Activated CD4-positive, alpha-beta T cell treated with anti-CD3 and anti-CD28 coated beads, Interleukin-2, amount 10 ng/mL, durations not matched to agents 7 days and 5 days (primary cell): ENCODE measurements at regions not wholly inside any gene's neighbourhood (a gene's known extent, or its start where the extent isn't known, plus 50 kb on each side); places are given as distances from the start of the nearest gene placed in this dataset.

ENCODE experiments used
- CTCF ChIA-PET: fragments of 350-600 bp; sonication (Branson Sonifier 250); formaldehyde crosslinking; loops from one replicate; lab custom pipeline; 2021; ENCODE audit warnings: antibody characterized with exemption; lab: Charles Lee
- POLR2A ChIA-PET: fragments of 350-600 bp; sonication (Branson Sonifier 250); formaldehyde crosslinking; loops from one replicate; lab custom pipeline; 2021; ENCODE audit warnings: antibody characterized with exemption; lab: Charles Lee
- DNase-seq: peaks from one replicate; pipeline ENCODE4 v3.0.0-alpha.2; 2020
- H3K27ac Mint-ChIP-seq: one replicate; pipeline ENCODE4 v1.8.0; 2021; ENCODE audit warnings: mild to moderate bottlenecking, moderate library complexity, mixed read lengths
- H3K27me3 Mint-ChIP-seq: one replicate; pipeline ENCODE4 v1.8.0; 2021; ENCODE audit warnings: mixed read lengths
- H3K36me3 Mint-ChIP-seq: one replicate; pipeline ENCODE4 v1.8.0; 2021; ENCODE audit warnings: low read depth, mixed read lengths
- H3K4me1 Mint-ChIP-seq: one replicate; pipeline ENCODE4 v1.8.0; 2021; ENCODE audit warnings: mixed read lengths
- H3K4me3 Mint-ChIP-seq: one replicate; pipeline ENCODE4 v1.8.0; 2021; ENCODE audit warnings: mild to moderate bottlenecking, moderate library complexity, mixed read lengths
- H3K9me3 Mint-ChIP-seq: one replicate; pipeline ENCODE4 v1.8.0; 2021; ENCODE audit warnings: mixed read lengths

- H3K9me3 Mint-ChIP-seq = peaks cover 5% of the 10 kb centered on the region
- DNase-seq = no peak
- H3K36me3 Mint-ChIP-seq = peaks cover 2% of the 10 kb centered on the region
- POLR2A ChIA-PET = no interaction called here
- CTCF ChIA-PET = interaction anchor here (1.1 kb wide), 1 partner anchor 12 kb away, joined by 3 read pairs; no protein-coding TSS in a partner anchor
- no peak overlapping the region for H3K27ac Mint-ChIP-seq
- peaks cover 9% of the 10 kb centered on the region for H3K27me3 Mint-ChIP-seq
- H3K4me1 Mint-ChIP-seq = peaks cover 23% of the 10 kb centered on the region
- no peak overlapping the region for H3K4me3 Mint-ChIP-seq
Observed at GRCh38 chr15:94177112-94177511, 54.2 kb upstream of the MCTP2 start.

- no peak for DNase-seq
- Mint-ChIP-seq H3K27me3 (peaks cover 10% of the 10 kb centered on the region), H3K36me3 (peaks cover 2% of the 10 kb centered on the region), H3K4me1 (peaks cover 23% of the 10 kb centered on the region), H3K9me3 (peaks cover 2% of the 10 kb centered on the region), H3K4me3 (no peak overlapping the region), H3K27ac (no peak overlapping the region)
- POLR2A ChIA-PET = no interaction called here
- CTCF ChIA-PET = interaction anchor here (2.0 kb wide), 1 partner anchor 11 kb away, joined by 10 read pairs; no protein-coding TSS in a partner anchor
Observed at GRCh38 chr15:94175420-94175819, 55.9 kb upstream of the MCTP2 start.

DNA sequence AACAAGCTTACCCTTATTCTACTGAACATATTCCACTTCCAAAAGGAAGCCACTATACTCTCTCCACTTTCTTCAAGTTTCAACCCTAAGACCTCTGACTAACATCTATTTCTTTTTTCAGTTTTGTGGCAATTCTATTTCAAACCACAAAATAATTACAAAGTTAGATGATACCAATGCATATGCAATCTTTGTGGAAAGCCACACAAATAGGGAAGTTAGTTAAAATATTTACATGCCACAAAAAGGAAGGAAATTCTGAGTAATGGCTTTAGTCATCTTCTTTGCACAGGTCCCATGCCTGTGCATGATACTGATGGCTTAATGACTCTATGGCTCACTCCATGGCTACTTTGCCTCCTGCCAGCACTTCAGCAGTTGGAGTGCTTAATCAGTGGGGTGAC lies 57.0 kb upstream of the MCTP2 start:
- H3K9me3 Mint-ChIP-seq = peaks cover 2% of the 10 kb centered on the region
- no peak for DNase-seq
- POLR2A ChIA-PET = interaction anchor here (0.6 kb wide), 2 partner anchors 61 to 123 kb away, joined by 9 to 10 read pairs; no protein-coding TSS in a partner anchor
- H3K4me3 Mint-ChIP-seq = no peak overlapping the region
- peaks cover 10% of the 10 kb centered on the region for H3K27me3 Mint-ChIP-seq
- CTCF ChIA-PET = interaction anchor here (1.7 to 2.0 kb wide), 2 partner anchors 10 to 150 kb away, joined by 10 read pairs; no protein-coding TSS in a partner anchor
- H3K27ac Mint-ChIP-seq = no peak overlapping the region
- peaks cover 23% of the 10 kb centered on the region for H3K4me1 Mint-ChIP-seq
- peaks cover 2% of the 10 kb centered on the region for H3K36me3 Mint-ChIP-seq

DNA sequence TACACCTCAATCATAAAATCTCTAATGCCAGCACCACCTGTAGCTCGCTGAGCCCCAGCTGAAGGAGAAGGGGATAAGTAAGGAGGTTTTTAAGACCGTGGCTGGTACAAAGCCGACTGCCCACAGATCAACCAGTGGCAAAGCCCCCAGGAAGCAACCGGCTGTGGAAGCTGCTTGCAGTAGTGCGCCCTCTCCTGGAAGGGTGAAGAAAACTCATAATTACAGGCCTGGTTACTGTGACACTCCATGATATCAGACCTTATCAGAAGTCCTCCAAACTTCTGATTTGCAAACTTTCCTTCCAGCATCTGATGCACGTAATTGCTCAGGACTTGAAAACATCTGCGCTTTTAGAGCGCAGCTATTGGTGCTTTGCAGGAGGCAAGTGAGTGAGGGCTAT lies 63.1 kb upstream of the MCTP2 start:
- Mint-ChIP-seq H3K4me3 (no peak overlapping the region), H3K27me3 (peaks cover 15% of the 10 kb centered on the region), H3K4me1 (peaks cover 5% of the 10 kb centered on the region), H3K9me3 (peaks cover 2% of the 10 kb centered on the region), H3K36me3 (no peaks in the 10 kb centered on the region), H3K27ac (no peak overlapping the region)
- DNase-seq = no peak
- POLR2A ChIA-PET = no interaction called here
- CTCF ChIA-PET = interaction anchor here (0.6 to 1.2 kb wide), 3 partner anchors 62 to 556 kb away, joined by 3 to 4 read pairs (median 3); no protein-coding TSS in a partner anchor

DNA sequence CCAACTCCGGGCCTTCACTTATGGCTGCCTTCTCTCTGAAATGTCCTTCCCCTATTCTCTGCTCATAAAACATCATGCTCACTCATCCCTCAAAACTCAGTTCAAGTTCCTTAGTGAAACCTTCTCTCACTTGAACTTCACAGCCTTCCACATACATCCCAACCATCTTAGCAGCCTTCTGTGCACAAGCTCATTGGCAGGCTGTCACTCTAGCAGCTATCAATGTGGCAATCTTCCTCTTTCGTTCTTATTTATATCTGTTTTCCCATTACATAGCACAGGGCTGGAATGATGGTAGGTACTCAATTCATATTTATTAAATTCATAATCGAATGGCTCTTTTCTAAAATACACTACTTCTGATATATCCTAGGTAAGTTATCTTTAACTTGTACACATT lies 66.4 kb upstream of the MCTP2 start:
- ChIA-PET POLR2A (interaction anchor here (0.5 kb wide), 1 partner anchor 89 kb away, joined by 6 read pairs; no protein-coding TSS in a partner anchor), CTCF (interaction anchor here (0.7 to 4.6 kb wide), 12 partner anchors 9 to 189 kb away, joined by 3 to 59 read pairs (median 5); no protein-coding TSS in a partner anchor)
- H3K9me3 Mint-ChIP-seq = no peaks in the 10 kb centered on the region
- peaks cover 10% of the 10 kb centered on the region for H3K27me3 Mint-ChIP-seq
- H3K4me3 Mint-ChIP-seq = no peak overlapping the region
- no peaks in the 10 kb centered on the region for H3K36me3 Mint-ChIP-seq
- no peaks in the 10 kb centered on the region for H3K4me1 Mint-ChIP-seq
- no peak overlapping the region for H3K27ac Mint-ChIP-seq
- no peak for DNase-seq

GRCh38 chr15:94164202-94164807 lies 67.1 kb upstream of the MCTP2 start:
- H3K9me3 Mint-ChIP-seq = no peaks in the 10 kb centered on the region
- no peaks in the 10 kb centered on the region for H3K4me1 Mint-ChIP-seq
- no peak overlapping the region for H3K4me3 Mint-ChIP-seq
- ChIA-PET CTCF (interaction anchor here (0.6 to 4.6 kb wide), 21 partner anchors 8 to 308 kb away, joined by 3 to 59 read pairs (median 4); no protein-coding TSS in a partner anchor), POLR2A (interaction anchor here (0.5 kb wide), 1 partner anchor 90 kb away, joined by 6 read pairs; no protein-coding TSS in a partner anchor)
- DNase-seq = peak; percentile 66
- H3K27me3 Mint-ChIP-seq = peaks cover 9% of the 10 kb centered on the region
- H3K36me3 Mint-ChIP-seq = no peaks in the 10 kb centered on the region
- no peak overlapping the region for H3K27ac Mint-ChIP-seq

- no peak overlapping the region for H3K27ac Mint-ChIP-seq
- no peak for DNase-seq
- no peaks in the 10 kb centered on the region for H3K9me3 Mint-ChIP-seq
- peaks cover 9% of the 10 kb centered on the region for H3K27me3 Mint-ChIP-seq
- H3K36me3 Mint-ChIP-seq = no peaks in the 10 kb centered on the region
- ChIA-PET POLR2A (interaction anchor here (0.6 kb wide), 1 partner anchor 307 kb away, joined by 3 read pairs; no protein-coding TSS in a partner anchor), CTCF (interaction anchor here (0.6 to 4.6 kb wide), 5 partner anchors 8 to 907 kb away, joined by 3 to 59 read pairs (median 5); no protein-coding TSS in a partner anchor)
- H3K4me1 Mint-ChIP-seq = no peaks in the 10 kb centered on the region
- no peak overlapping the region for H3K4me3 Mint-ChIP-seq
Observed at GRCh38 chr15:94162939-94163338, 68.4 kb upstream of the MCTP2 start.

GRCh38 chr15:94154255-94154654 lies 77.1 kb upstream of the MCTP2 start:
- no peaks in the 10 kb centered on the region for H3K4me1 Mint-ChIP-seq
- ChIA-PET POLR2A (no interaction called here), CTCF (interaction anchor here (2.3 kb wide), 1 partner anchor 9 kb away, joined by 7 read pairs; no protein-coding TSS in a partner anchor)
- H3K27me3 Mint-ChIP-seq = peaks cover 20% of the 10 kb centered on the region
- peaks cover 6% of the 10 kb centered on the region for H3K9me3 Mint-ChIP-seq
- H3K4me3 Mint-ChIP-seq = no peak overlapping the region
- no peak for DNase-seq
- H3K27ac Mint-ChIP-seq = no peak overlapping the region
- H3K36me3 Mint-ChIP-seq = no peaks in the 10 kb centered on the region

- H3K4me3 Mint-ChIP-seq = no peak overlapping the region
- H3K27me3 Mint-ChIP-seq = peaks cover 17% of the 10 kb centered on the region
- H3K9me3 Mint-ChIP-seq = no peaks in the 10 kb centered on the region
- H3K36me3 Mint-ChIP-seq = no peaks in the 10 kb centered on the region
- DNase-seq = no peak
- ChIA-PET CTCF (interaction anchor here (1.0 kb wide), 1 partner anchor 179 kb away, joined by 3 read pairs; no protein-coding TSS in a partner anchor), POLR2A (no interaction called here)
- H3K4me1 Mint-ChIP-seq = no peaks in the 10 kb centered on the region
- no peak overlapping the region for H3K27ac Mint-ChIP-seq
Observed at GRCh38 chr15:94145046-94145445, 86.3 kb upstream of the MCTP2 start.

GRCh38 chr15:94141802-94142201 lies 89.6 kb upstream of the MCTP2 start:
- no peaks in the 10 kb centered on the region for H3K4me1 Mint-ChIP-seq
- ChIA-PET CTCF (interaction anchor here (0.9 kb wide), 1 partner anchor 22 kb away, joined by 3 read pairs; no protein-coding TSS in a partner anchor), POLR2A (no interaction called here)
- H3K4me3 Mint-ChIP-seq = no peak overlapping the region
- H3K27ac Mint-ChIP-seq = no peak overlapping the region
- H3K27me3 Mint-ChIP-seq = peaks cover 30% of the 10 kb centered on the region
- no peak for DNase-seq
- H3K9me3 Mint-ChIP-seq = no peaks in the 10 kb centered on the region
- no peaks in the 10 kb centered on the region for H3K36me3 Mint-ChIP-seq

DNA sequence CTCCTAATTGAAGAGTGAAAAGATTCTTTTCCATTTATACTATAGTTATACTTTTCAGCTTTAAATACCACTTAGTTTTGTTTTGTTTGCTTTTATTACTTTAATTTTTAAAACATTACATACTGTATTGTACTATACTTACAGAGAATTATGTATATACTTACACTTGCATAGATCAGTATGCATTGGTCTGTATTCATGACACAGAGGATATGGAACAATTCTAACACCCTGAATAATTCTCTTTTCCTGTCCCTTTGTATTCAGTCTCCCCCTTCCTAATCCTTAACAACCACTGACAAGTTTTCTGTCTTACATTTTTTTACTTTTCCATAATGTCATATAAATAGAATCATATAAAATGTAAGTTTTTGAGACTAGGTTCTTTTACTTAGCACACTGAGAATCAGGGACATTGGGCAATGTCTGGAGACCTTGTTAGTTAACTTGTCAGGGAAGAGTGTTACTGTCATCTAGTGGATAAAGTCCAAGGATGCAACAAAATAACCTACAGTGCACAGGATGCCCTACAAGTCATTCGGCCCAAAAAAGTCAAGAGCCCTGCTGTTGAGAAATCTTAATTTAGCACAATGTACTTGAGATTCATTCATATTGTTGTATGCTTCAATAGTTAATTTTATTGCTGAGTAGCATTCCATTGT lies 95.7 kb upstream of the MCTP2 start:
- Mint-ChIP-seq H3K4me3 (no peak overlapping the region), H3K4me1 (no peaks in the 10 kb centered on the region), H3K27me3 (peaks cover 55% of the 10 kb centered on the region), H3K27ac (no peak overlapping the region), H3K9me3 (no peaks in the 10 kb centered on the region), H3K36me3 (no peaks in the 10 kb centered on the region)
- CTCF ChIA-PET = no interaction called here
- POLR2A ChIA-PET = no interaction called here
- no peak for DNase-seq

GRCh38 chr15:94131875-94132274 lies 99.5 kb upstream of the MCTP2 start:
- H3K27ac Mint-ChIP-seq = no peak overlapping the region
- H3K27me3 Mint-ChIP-seq = peaks cover 39% of the 10 kb centered on the region
- no peaks in the 10 kb centered on the region for H3K36me3 Mint-ChIP-seq
- CTCF ChIA-PET = interaction anchor here (0.6 kb wide), 1 partner anchor 192 kb away, joined by 4 read pairs; no protein-coding TSS in a partner anchor
- DNase-seq = no peak
- no peak overlapping the region for H3K4me3 Mint-ChIP-seq
- H3K4me1 Mint-ChIP-seq = no peaks in the 10 kb centered on the region
- no peaks in the 10 kb centered on the region for H3K9me3 Mint-ChIP-seq
- POLR2A ChIA-PET = no interaction called here

GRCh38 chr15:94130504-94130903 lies 100.9 kb upstream of the MCTP2 start:
- CTCF ChIA-PET = no interaction called here
- DNase-seq = no peak
- no peaks in the 10 kb centered on the region for H3K9me3 Mint-ChIP-seq
- H3K27me3 Mint-ChIP-seq = peaks cover 39% of the 10 kb centered on the region
- no peaks in the 10 kb centered on the region for H3K4me1 Mint-ChIP-seq
- POLR2A ChIA-PET = no interaction called here
- no peaks in the 10 kb centered on the region for H3K36me3 Mint-ChIP-seq
- H3K4me3 Mint-ChIP-seq = no peak overlapping the region
- no peak overlapping the region for H3K27ac Mint-ChIP-seq
